Lung microvascular endothelial cell (primary cell): ENCODE measurements at regions not wholly inside any gene's neighbourhood (a gene's known extent, or its start where the extent isn't known, plus 50 kb on each side); places are given as distances from the start of the nearest gene placed in this dataset.
"Not testable (repeated sequence)": the region's sequence is repeated elsewhere in the genome, so short reads cannot be mapped to it uniquely, and the experiment has no call there.

Source experiments
- DNase-seq, 2 donors: peaks; one replicate each; pipeline versions ENCODE4 v3.0.0 to v3.0.0-alpha.2; 2010; ENCODE audit warnings: low read depth in 2 of 2

GRCh38 chr1:71345491-71345890 is 264.7 kb upstream of the ZRANB2 start:
- DNase-seq = no peak

GRCh38 chr1:71343686-71344416 is 263.0 kb upstream of the ZRANB2 start:
- no peak for DNase-seq

GRCh38 chr1:71339238-71339637 is 258.4 kb upstream of the ZRANB2 start:
- no peak for DNase-seq

GRCh38 chr1:71330991-71331390 is 250.2 kb upstream of the ZRANB2 start:
- no peak for DNase-seq

DNA sequence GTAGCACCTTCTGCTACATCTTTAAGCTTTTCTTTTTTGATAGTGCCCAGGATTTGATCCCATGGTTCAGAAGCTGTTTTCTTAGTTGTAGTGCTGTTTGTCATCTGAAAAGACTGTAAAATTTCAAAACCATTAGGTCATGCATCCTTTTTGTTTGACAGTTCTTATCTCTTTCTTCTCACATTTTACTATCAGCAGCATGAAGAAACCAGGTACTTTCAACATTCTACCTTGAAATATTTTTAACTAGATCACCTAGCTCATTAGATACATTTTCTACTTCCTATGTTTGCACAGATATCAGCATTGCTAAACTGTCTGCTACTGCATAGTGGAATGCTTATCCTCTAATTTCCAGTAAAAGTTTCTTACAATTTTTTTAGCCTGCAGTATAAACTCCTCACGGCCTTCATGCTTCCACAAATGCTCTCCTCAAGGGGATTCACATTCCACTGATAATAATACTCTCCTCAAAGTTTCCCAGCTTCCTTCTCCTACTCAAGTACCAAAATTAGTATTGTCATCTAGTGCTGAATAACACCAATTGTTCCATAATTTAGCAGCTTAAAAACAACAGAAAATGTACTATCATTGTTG is 243.9 kb upstream of the ZRANB2 start:
- DNase-seq = no peak

DNA sequence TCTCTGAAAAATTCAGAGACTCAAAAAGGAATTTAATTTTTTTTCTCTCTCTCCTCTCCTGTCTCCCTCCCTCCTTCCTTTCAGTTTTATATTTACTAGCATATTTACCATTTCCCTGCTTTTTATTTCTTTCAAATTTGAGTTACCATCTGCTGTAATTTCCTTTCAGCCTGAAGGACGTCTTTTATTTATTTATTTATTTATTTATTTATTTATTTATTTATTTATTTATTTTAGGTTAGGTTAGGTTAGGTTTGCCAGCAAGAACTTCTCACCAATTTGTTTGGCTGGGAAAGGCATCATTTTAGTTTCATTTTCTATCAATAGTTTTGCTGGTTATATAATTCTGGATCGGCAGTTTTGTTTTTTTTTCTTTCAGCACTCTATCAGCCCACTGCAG is 231.7 kb upstream of the ZRANB2 start:
- DNase-seq = no peak

DNA sequence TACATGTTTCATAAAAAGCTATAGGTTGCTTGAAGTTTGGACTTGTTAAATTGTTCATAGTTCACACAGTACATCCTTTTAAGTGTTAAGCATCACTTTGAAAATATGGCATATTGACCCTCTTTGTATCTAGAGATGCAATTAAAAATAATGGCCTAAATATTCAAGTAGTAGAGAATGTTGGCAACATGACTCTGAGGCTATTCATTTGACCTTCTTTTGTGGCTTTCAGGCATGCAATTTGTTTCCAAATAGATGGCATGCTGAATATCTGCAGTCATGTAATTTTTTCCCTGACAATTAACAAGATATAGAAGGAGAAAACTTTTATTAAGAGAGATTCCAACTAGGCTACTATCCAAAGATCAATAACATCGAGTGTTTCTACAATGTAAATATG is 230.5 kb upstream of the ZRANB2 start:
- no peak for DNase-seq

DNA sequence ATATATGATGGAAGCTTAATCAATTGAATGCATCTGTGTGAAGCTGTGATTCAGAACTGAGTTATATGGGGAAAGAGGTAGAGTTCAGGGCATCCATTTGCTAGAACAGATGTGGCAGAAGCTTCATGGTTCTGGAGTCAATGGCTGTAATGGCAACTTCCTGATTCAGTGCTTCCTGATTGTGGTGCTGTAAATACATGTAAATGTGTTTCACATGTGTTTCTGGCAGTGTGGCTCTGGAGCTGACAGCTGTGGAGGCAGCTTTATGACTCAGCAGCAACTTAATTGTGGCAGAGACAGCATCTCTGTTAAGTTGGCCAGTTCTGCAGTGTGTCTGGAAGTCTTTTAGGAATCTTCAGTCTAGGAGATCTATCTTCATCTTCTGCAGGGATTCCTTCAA is 226.6 kb upstream of the ZRANB2 start:
- peak in 1 of 2 donors; percentile 14 for DNase-seq

DNA sequence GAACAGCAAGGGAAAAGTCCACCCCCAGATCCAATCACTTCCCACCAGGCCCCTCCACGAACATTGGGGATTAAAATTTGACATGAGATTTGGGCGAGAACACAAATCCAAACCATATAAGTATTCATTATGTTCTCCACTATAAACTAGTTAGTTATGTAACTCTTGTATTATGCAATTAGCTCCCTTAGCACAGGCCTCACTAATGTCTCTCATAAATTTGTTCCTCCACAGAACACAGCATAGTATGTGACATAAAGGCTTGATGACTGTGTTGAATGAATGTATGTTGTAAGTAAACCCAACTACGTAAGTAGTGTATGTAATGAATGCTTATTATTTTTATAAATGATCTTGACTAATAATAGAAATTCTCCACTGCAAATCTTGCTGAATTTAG is 223.3 kb upstream of the ZRANB2 start:
- no peak for DNase-seq

DNA sequence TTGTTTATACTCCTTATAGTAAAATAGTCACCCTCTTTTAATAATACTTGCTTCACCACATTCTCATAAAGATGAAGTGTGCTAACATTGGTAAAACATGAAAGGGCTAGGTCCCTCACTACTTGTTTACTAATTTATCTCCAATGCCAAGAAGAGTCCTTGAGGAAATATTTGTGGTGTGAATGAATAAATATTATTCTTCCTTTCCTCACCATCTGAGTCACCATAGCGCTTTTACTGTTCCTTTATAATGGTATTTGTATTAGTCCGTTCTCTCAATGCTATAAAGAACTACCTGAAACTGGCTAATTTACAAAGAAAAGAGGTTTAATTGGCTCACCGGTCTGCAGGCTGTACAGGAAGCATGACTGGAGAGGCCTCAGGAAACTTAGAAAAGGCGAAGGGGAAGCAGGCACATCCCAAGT is 222.8 kb upstream of the ZRANB2 start:
- DNase-seq = peak; percentile 0 to 19

DNA sequence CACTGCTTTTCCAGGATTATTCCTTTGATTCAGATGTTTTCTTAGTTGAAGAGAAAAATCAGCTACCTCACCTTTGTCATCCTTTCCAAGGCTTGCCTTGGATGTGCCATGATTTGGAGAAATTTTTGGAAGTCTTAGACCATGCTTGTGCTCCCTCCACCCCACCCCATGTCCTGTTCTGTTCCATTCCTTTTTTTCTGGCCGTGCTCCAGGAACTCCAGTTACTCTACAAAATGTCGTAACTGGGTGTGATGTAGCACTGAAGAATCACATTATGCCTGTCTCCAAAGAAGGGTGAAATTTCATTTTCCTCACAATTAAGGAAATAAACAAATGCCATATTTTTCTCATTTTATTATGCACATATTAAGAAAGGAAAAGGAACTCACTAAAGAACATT is 217.8 kb upstream of the ZRANB2 start:
- DNase-seq = no peak

DNA sequence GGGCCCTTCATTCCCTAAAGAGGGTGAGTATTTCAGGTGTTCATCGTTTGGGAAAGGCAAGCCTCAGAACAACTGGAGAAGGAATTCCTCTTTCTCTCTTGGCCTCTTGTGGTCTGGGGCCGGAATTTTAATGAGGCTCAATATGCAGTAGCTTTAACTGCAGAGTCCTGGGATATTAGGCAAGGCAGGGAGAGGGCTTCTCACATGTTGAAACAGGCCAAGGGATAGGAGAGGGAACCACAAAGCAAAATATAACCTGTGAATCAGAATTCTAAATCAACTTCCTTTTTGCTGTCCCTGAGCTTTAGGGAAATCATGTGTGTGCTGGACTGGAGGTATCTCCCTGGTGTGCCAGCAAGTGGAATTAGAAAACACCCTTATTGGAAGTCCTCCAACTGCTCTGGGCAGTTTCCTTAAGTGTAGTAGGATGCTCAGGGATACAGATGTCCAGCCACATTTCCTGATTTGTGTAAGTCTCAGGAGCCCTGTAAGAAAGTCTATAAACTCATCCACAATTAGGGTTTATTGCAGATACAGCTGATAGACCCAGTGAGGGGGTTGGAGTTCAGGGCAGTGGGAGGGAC is 215.8 kb upstream of the ZRANB2 start:
- DNase-seq = no peak

DNA sequence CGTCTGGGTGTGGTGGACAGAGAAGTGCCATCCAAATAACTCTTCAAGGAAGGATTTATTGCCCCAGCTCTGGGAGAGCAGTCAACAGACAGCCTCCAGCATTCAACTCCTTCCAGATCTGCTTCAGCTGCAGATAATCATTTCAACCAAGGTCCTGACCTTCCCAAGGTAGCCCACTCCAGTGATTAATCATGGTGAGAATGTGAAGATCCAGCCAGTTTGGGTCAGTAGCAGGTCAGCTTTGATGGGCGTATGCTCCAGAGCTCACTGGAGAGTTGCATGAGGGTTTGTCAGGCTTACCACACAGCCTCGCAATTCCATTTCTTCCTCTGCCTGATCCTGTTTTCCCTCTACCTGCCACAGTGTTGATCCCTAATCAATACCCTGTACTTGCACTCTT is 214.5 kb upstream of the ZRANB2 start:
- DNase-seq = no peak

- no peak for DNase-seq
Measured at GRCh38 chr1:71294178-71294577, 213.3 kb upstream of the ZRANB2 start.

DNA sequence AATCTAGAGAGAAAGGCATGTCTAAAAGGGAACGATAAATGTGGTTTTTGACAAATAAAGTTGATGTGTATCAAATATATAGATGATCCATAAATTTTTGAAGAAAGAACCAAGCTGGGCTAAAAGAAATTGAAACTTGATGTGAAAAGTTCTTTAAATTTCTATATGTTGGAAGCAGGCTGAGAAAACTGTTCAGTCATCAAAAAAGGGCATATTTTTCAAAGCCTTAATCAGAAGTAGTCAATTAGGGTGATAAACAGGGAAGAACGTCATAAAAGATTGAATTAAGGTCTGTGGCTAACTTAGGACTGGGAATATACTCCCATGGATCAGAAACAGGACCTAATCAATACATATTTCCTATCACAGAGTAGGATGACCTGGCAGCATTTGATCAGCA is 211.4 kb upstream of the ZRANB2 start:
- no peak for DNase-seq

GRCh38 chr1:71290506-71291237 is 209.8 kb upstream of the ZRANB2 start:
- DNase-seq = not testable (repeated sequence)

GRCh38 chr1:71285529-71285928 is 204.7 kb upstream of the ZRANB2 start:
- DNase-seq = no peak

DNA sequence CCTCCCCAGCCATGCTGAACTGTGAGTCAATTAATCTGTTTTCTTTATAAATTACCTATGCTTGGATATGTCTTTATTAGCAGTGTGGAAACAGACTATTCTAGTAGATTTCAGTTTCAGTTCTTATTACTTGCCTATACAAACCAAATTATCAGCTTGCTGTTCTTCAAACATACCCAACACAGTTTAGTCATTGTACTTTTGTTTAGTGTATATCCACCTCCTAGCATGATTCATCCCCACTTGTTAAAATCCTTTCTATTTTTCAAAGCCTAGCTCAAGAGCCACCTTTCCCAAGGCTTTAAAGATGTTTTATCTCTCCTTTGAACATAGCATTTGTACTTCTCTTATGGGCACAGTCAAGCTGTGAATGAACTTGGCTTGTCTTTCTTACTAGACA is 195.6 kb upstream of the ZRANB2 start:
- no peak for DNase-seq

- no peak for DNase-seq
Measured at GRCh38 chr1:71273334-71273733, 192.5 kb upstream of the ZRANB2 start.

DNA sequence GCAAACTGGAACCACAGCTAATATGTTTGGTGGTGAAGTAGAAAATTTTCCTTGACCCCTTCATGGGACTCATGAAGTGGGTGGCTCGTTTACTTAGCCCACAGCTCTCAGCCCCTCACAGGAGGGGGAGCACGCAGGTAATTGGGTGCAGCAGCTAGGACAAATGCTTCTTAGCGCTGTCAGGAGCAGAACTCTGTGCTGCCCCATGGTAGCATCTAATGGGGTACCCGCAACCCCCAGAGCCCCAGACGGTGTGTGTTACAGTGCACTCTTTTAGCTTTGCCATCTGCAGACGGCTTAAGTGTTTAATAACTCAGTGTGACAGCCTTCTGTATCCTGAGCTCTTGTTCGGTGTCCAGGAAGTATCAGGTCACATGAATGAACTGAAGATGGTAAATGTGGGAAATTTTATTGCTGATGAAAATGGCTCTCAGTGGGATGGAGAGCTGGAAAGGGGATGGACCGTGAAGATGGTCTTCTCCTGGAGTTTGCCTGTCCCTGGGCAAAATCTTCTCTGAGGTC is 189.6 kb upstream of the ZRANB2 start:
- no peak for DNase-seq

- DNase-seq = no peak
Measured at GRCh38 chr1:71269818-71270217, 189.0 kb upstream of the ZRANB2 start.

DNA sequence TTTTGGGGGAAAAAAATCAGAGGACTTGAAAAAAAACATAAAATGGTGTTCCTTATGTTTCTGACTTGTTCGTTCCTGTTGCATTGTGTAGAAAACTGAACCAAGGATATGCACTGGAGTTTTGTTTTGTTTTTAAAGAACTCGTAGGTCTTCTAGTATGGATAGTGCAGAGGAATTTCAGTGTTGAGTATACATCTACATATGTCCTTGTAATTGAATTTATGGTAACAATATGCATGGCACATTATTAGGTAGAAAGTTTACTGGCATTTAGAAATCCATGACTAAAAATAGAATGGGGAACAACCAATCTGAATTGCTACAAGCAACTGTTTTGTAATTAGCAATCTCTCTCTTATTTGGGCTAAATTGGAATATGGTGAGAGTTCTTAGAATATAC is 188.3 kb upstream of the ZRANB2 start:
- DNase-seq = no peak
